B cell (primary cell): ENCODE measurements at regions not wholly inside any gene's neighbourhood (a gene's known extent, or its start where the extent isn't known, plus 50 kb on each side); places are given as distances from the start of the nearest gene placed in this dataset.

Experiments
- EZH2 ChIP-seq: IDR thresholded peaks from 2 replicates; pipeline ENCODE4 v1.6.1; 2012; ENCODE audit warnings: borderline replicate concordance, low read depth, mild to moderate bottlenecking, moderate library complexity, low read length; ENCODE audit not compliant: insufficient read depth, poor library complexity, severe bottlenecking
- TF ChIP-seq, protein P1 (sequence below): fragments of 200-600 bp; IDR thresholded peaks from one replicate; pipeline ENCODE4 v1.8.0; 2022; ENCODE audit warnings: antibody characterized with exemption, mild to moderate bottlenecking

DNA sequence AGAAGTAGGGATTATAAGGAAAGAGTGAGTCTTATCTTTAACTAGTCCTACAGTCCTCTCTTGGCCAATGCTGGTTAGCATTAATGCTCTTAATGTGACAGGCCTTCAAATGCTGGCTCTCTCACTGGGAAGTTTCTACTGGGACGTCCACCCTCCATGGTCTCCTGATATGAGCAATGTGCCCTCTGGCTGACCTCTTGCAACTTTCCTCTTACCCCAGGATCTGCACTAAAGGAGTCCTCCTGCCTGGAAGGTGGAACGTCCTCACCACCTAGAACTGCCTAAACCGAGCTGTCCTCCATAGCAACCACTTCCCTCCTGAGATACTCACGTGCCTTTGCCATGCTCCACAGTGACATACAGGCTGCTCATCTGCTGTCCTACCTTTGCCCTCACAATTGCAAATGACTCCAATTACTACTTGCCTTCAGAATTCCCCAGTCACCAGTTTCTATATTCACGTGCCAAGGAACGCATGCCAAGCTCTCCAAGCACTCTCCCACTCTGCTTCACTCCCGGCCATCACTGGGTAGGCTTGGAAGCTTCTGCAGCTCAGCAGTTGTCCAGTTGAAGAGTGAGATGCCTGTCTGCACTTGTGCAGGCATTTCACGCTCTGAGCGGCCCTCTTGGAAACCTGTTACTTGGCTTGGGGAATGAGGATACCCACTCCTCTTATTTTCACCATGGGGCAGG, 404.7 kb downstream of the RRAGC start:
- TF ChIP-seq, protein P1, sequence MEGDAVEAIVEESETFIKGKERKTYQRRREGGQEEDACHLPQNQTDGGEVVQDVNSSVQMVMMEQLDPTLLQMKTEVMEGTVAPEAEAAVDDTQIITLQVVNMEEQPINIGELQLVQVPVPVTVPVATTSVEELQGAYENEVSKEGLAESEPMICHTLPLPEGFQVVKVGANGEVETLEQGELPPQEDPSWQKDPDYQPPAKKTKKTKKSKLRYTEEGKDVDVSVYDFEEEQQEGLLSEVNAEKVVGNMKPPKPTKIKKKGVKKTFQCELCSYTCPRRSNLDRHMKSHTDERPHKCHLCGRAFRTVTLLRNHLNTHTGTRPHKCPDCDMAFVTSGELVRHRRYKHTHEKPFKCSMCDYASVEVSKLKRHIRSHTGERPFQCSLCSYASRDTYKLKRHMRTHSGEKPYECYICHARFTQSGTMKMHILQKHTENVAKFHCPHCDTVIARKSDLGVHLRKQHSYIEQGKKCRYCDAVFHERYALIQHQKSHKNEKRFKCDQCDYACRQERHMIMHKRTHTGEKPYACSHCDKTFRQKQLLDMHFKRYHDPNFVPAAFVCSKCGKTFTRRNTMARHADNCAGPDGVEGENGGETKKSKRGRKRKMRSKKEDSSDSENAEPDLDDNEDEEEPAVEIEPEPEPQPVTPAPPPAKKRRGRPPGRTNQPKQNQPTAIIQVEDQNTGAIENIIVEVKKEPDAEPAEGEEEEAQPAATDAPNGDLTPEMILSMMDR = no peak
- TF ChIP-seq EZH2 = no peak
